ENCODE measurements at regions not wholly inside any gene's neighbourhood (a gene's known extent, or its start where the extent isn't known, plus 50 kb on each side); places are given as distances from the start of the nearest gene placed in this dataset.

GRCh38 chr15:96181873-96182301 is 148.6 kb upstream of the NR2F2 start:
- DNase-seq (ENCODE audit: low read depth): peak; percentile 85
- no peak for TF ChIP-seq CTCF (IDR thresholded peaks at IDR 0.05; ENCODE audit: control insufficient read depth, insufficient read depth, low read depth, low read length, missing control alignments)
- H3K4me3 ChIP-seq (ENCODE audit: control insufficient read depth, low read depth, low read length): no peak overlapping the region

GRCh38 chr15:96182736-96183513 is 147.6 kb upstream of the NR2F2 start:
- H3K4me3 ChIP-seq (ENCODE audit: control insufficient read depth, low read depth, low read length): no peak overlapping the region
- no peak for TF ChIP-seq CTCF (IDR thresholded peaks at IDR 0.05; ENCODE audit: control insufficient read depth, insufficient read depth, low read depth, low read length, missing control alignments)
- no peak for DNase-seq (ENCODE audit: low read depth)

GRCh38 chr15:96183514-96183850 is 147.0 kb upstream of the NR2F2 start:
- H3K4me3 ChIP-seq (ENCODE audit: control insufficient read depth, low read depth, low read length): no peak overlapping the region
- DNase-seq (ENCODE audit: low read depth): no peak
- no peak for TF ChIP-seq CTCF (IDR thresholded peaks at IDR 0.05; ENCODE audit: control insufficient read depth, insufficient read depth, low read depth, low read length, missing control alignments)

GRCh38 chr15:96183867-96184266 is 146.6 kb upstream of the NR2F2 start:
- DNase-seq (ENCODE audit: low read depth): no peak
- no peak overlapping the region for H3K4me3 ChIP-seq (ENCODE audit: control insufficient read depth, low read depth, low read length)
- no peak for TF ChIP-seq CTCF (IDR thresholded peaks at IDR 0.05; ENCODE audit: control insufficient read depth, insufficient read depth, low read depth, low read length, missing control alignments)

GRCh38 chr15:96184297-96184696 is 146.2 kb upstream of the NR2F2 start:
- H3K4me3 ChIP-seq (ENCODE audit: control insufficient read depth, low read depth, low read length): no peak overlapping the region
- TF ChIP-seq CTCF (IDR thresholded peaks at IDR 0.05; ENCODE audit: control insufficient read depth, insufficient read depth, low read depth, low read length, missing control alignments): no peak

GRCh38 chr15:96186105-96186504 is 144.4 kb upstream of the NR2F2 start:
- H3K4me3 ChIP-seq (ENCODE audit: control insufficient read depth, low read depth, low read length): no peak overlapping the region

More at GRCh38 chr15:96184297-96184696, 146.2 kb upstream of the NR2F2 start:
- no peak for DNase-seq (ENCODE audit: low read depth)

More at GRCh38 chr15:96186105-96186504, 144.4 kb upstream of the NR2F2 start:
- no peak for DNase-seq (ENCODE audit: low read depth)
- no peak for TF ChIP-seq CTCF (IDR thresholded peaks at IDR 0.05; ENCODE audit: control insufficient read depth, insufficient read depth, low read depth, low read length, missing control alignments)

All from AG09309 (cell line).